Mammary epithelial cell (primary cell): ENCODE measurements at regions not wholly inside any gene's neighbourhood (a gene's known extent, or its start where the extent isn't known, plus 50 kb on each side); places are given as distances from the start of the nearest gene placed in this dataset.

Source experiments
- CTCF ChIP-seq, 2 donors: IDR thresholded peaks in 1 of 2; conservative IDR thresholded peaks in 1 of 2; 2 replicates each; pipeline ENCODE4 v1.5.1; 2011 to 2012; ENCODE audit warnings: inconsistent platforms in 2 of 2, low read length in 2 of 2, mild to moderate bottlenecking in 2 of 2, control low read depth in 1 of 2, low read depth in 1 of 2; ENCODE audit not compliant: insufficient read depth in 1 of 2; ENCODE audit errors: extremely low read depth in 1 of 2
- EZH2 ChIP-seq: IDR thresholded peaks from 2 replicates; pipeline ENCODE4 v1.6.1; 2012; ENCODE audit warnings: low read length, inconsistent platforms, borderline replicate concordance

GRCh38 chr7:49714182-49714581 lies 59.3 kb upstream of the VWC2 start:
- TF ChIP-seq CTCF (conservative IDR thresholded peaks at IDR 0.05 in 1 of 2, IDR thresholded peaks at IDR 0.05 in 1 of 2; ENCODE audit: extremely low read depth in 1 of 2, insufficient read depth in 1 of 2, low read depth in 1 of 2, low read length in 2 of 2) (no peak), EZH2 (no peak)
